CD14-positive monocyte (primary cell): ENCODE measurements at regions not wholly inside any gene's neighbourhood (a gene's known extent, or its start where the extent isn't known, plus 50 kb on each side); places are given as distances from the start of the nearest gene placed in this dataset.
"Not testable (repeated sequence)": the region's sequence is repeated elsewhere in the genome, so short reads cannot be mapped to it uniquely, and the experiment has no call there.

Experiments
- DNase-seq, 3 donors: peaks; one replicate each; pipeline ENCODE4 v3.0.0-alpha.2; 2011 to 2022
- H2AFZ ChIP-seq: 2 replicates; pipeline ENCODE4 v1.6.0; 2012; ENCODE audit warnings: mild to moderate bottlenecking, low read depth, low read length, inconsistent platforms; ENCODE audit not compliant: insufficient read depth, poor library complexity, severe bottlenecking
- H3K27ac ChIP-seq, 2 donors: 1 replicate in 1 of 2; 2 replicates in 1 of 2; pipeline ENCODE4 v1.5.1; 2012 to 2013; ENCODE audit warnings: low read length in 2 of 2, control low read depth in 1 of 2, inconsistent platforms in 1 of 2, low read depth in 1 of 2, mild to moderate bottlenecking in 1 of 2
- H3K27me3 ChIP-seq, 2 donors: one replicate each; pipeline versions ENCODE4 v1.6.0 to v1.6.1; 2011 to 2013; ENCODE audit warnings: low read length in 2 of 2; ENCODE audit not compliant: control insufficient read depth in 2 of 2, insufficient read depth in 2 of 2
- H3K36me3 ChIP-seq, 2 donors: replicated peaks in 1 of 2; 1 replicate in 1 of 2; 2 replicates in 1 of 2; pipeline versions ENCODE4 v1.5.1 to v1.6.1; 2012 to 2013; ENCODE audit warnings: low read length in 2 of 2, control low read depth in 1 of 2, inconsistent platforms in 1 of 2, mild to moderate bottlenecking in 1 of 2; ENCODE audit not compliant: insufficient read depth in 2 of 2, control insufficient read depth in 1 of 2
- H3K4me1 ChIP-seq, 2 donors: 1 replicate in 1 of 2; 2 replicates in 1 of 2; pipeline versions ENCODE4 v1.5.1 to v1.6.1; 2012 to 2013; ENCODE audit warnings: low read length in 2 of 2, control low read depth in 1 of 2, inconsistent platforms in 1 of 2, mild to moderate bottlenecking in 1 of 2, moderate library complexity in 1 of 2; ENCODE audit not compliant: insufficient read depth in 2 of 2, control insufficient read depth in 1 of 2
- H3K4me2 ChIP-seq: replicated peaks from 2 replicates; pipeline ENCODE3; 2012; ENCODE audit warnings: low read length, moderate library complexity, mild to moderate bottlenecking; ENCODE audit not compliant: poor library complexity, severe bottlenecking; ENCODE audit errors: extremely low read depth
- H3K4me3 ChIP-seq, 3 experiments: fragments of 200-600 bp in 1 of 3; sonication (generic) in 1 of 3; replicated peaks in 1 of 3; 1 replicate in 2 of 3; 2 replicates in 1 of 3; pipeline ENCODE4 v1.5.1; 2011 to 2013; ENCODE audit warnings: low read length in 3 of 3, mild to moderate bottlenecking in 3 of 3, control low read depth in 2 of 3, low read depth in 2 of 3, inconsistent platforms in 1 of 3, moderate library complexity in 1 of 3
- H3K79me2 ChIP-seq: 2 replicates; pipeline ENCODE4 v1.6.0; 2012; ENCODE audit warnings: mild to moderate bottlenecking, control low read depth, inconsistent platforms, low read length, moderate library complexity; ENCODE audit not compliant: insufficient read depth
- H3K9ac ChIP-seq: 2 replicates; pipeline ENCODE4 v1.6.0; 2017; ENCODE audit warnings: low read length, mild to moderate bottlenecking; ENCODE audit not compliant: insufficient read depth, poor library complexity, severe bottlenecking
- H3K9me3 ChIP-seq, 2 donors: replicated peaks in 1 of 2; 1 replicate in 1 of 2; 2 replicates in 1 of 2; pipeline versions ENCODE4 v1.5.1 to v1.6.1; 2012 to 2013; ENCODE audit warnings: low read length in 2 of 2, control low read depth in 1 of 2; ENCODE audit not compliant: control insufficient read depth in 1 of 2, insufficient read depth in 1 of 2
- H4K20me1 ChIP-seq: 2 replicates; pipeline ENCODE4 v1.6.0; 2012; ENCODE audit warnings: mild to moderate bottlenecking, low read length, control low read depth, moderate library complexity; ENCODE audit not compliant: insufficient read depth
- H3K27ac Mint-ChIP-seq, 7 donors: one replicate each; pipeline ENCODE4 v1.8.0; 2020; ENCODE audit warnings: mild to moderate bottlenecking in 7 of 7, mixed read lengths in 7 of 7, moderate library complexity in 6 of 7, inconsistent platforms in 2 of 7
- H3K27me3 Mint-ChIP-seq, 3 donors: one replicate each; pipeline ENCODE4 v1.8.0; 2021 to 2022; ENCODE audit warnings: low read depth in 3 of 3, mild to moderate bottlenecking in 3 of 3, mixed read lengths in 3 of 3, moderate library complexity in 3 of 3, inconsistent platforms in 1 of 3
- H3K36me3 Mint-ChIP-seq, 2 donors: one replicate each; pipeline ENCODE4 v1.8.0; 2020; ENCODE audit warnings: mixed read lengths in 2 of 2, inconsistent platforms in 1 of 2, mild to moderate bottlenecking in 1 of 2
- H3K4me1 Mint-ChIP-seq: one replicate; pipeline ENCODE4 v1.8.0; 2020; ENCODE audit warnings: mild to moderate bottlenecking, mixed read lengths
- H3K4me3 Mint-ChIP-seq, 2 donors: one replicate each; pipeline ENCODE4 v1.8.0; 2020; ENCODE audit warnings: mild to moderate bottlenecking in 2 of 2, mixed read lengths in 2 of 2, moderate library complexity in 1 of 2
- H3K9me3 Mint-ChIP-seq, 7 donors: one replicate each; pipeline ENCODE4 v1.8.0; 2020 to 2022; ENCODE audit warnings: mixed read lengths in 7 of 7, mild to moderate bottlenecking in 6 of 7, moderate library complexity in 6 of 7, inconsistent platforms in 2 of 7
- WGBS: methylation state at CpG from one replicate; pipeline ENCODE4 v1.1.5; 2013; ENCODE audit warnings: missing lambda C conversion rate; ENCODE audit not compliant: insufficient coverage; 5-methylcytosine and 5-hydroxymethylcytosine counted together
- intact Hi-C, 2 donors: fragments of 100-400 bp; cut with micrococcal nuclease; formaldehyde crosslinking; loops; one replicate each; pipeline versions ENCODE4 v1.15.0 to v1.15.1; 2023
- TF ChIP-seq, protein P1 (sequence below): fragments of 200-600 bp; IDR thresholded peaks from one replicate; pipeline ENCODE4 v1.8.0; 2022; ENCODE audit warnings: antibody characterized with exemption, mild to moderate bottlenecking

DNA sequence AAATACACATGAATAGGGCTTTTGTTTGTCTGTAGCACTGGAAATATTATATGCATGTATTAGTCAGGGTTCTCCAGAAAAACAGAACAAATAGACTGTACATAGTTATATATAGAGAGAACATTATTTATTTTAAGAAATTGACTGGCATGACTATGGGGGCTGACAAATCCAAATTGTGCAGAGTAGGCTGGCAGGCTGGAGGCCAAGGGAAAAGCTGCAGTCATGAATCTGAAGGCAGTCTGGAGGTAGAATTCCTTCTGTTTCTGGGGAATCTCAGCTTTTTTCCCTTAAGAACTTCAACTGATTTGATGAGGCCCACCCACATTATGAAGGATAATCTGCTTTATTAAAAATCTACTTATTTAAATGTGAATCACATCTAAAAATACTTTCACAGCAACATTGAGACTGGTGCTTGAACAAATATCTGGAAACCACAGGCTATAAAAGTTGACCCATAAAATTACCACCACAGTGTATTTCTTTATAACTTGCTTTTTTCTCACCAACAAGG lies 344.2 kb upstream of the KIAA1217 start:
- Mint-ChIP-seq H3K9me3 (peaks cover 0 to 4% (median 0%) of the 10 kb centered on the region in 7 donors), H3K4me3 (no peak overlapping the region), H3K4me1 (no peaks in the 10 kb centered on the region), H3K27ac (no peak overlapping the region), H3K27me3 (peaks cover 0 to 2% (median 0%) of the 10 kb centered on the region in 3 donors), H3K36me3 (no peaks in the 10 kb centered on the region)
- H3K9me3 ChIP-seq: no peaks in the 10 kb centered on the region
- H3K27me3 ChIP-seq: no peaks in the 10 kb centered on the region
- H3K27ac ChIP-seq: no peak overlapping the region
- H3K79me2 ChIP-seq: no peaks in the 10 kb centered on the region
- no peak overlapping the region for H3K4me3 ChIP-seq
- H3K36me3 ChIP-seq: no peaks in the 10 kb centered on the region
- no peaks in the 10 kb centered on the region for H4K20me1 ChIP-seq
- H3K4me2 ChIP-seq: no peak overlapping the region
- TF ChIP-seq, protein P1, sequence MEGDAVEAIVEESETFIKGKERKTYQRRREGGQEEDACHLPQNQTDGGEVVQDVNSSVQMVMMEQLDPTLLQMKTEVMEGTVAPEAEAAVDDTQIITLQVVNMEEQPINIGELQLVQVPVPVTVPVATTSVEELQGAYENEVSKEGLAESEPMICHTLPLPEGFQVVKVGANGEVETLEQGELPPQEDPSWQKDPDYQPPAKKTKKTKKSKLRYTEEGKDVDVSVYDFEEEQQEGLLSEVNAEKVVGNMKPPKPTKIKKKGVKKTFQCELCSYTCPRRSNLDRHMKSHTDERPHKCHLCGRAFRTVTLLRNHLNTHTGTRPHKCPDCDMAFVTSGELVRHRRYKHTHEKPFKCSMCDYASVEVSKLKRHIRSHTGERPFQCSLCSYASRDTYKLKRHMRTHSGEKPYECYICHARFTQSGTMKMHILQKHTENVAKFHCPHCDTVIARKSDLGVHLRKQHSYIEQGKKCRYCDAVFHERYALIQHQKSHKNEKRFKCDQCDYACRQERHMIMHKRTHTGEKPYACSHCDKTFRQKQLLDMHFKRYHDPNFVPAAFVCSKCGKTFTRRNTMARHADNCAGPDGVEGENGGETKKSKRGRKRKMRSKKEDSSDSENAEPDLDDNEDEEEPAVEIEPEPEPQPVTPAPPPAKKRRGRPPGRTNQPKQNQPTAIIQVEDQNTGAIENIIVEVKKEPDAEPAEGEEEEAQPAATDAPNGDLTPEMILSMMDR: no peak
- H2AFZ ChIP-seq: no peak overlapping the region
- no peak overlapping the region for H3K9ac ChIP-seq
- DNase-seq: no peak
- intact Hi-C loops: no loop called here
- no peaks in the 10 kb centered on the region for H3K4me1 ChIP-seq

DNA sequence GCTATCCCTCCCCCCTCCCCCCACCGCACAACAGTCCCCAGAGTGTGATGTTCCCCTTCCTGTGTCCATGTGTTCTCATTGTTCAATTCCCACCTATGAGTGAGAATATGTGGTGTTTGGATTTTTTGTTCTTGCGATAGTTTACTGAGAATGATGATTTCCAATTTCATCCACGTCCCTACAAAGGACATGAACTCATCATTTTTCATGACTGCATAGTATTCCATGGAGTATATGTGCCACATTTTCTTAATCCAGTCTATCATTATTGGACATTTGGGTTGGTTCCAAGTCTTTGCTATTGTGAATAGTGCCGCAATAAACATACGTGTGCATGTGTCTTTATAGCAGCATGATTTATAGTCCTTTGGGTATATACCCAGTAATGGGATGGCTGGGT lies 342.0 kb upstream of the KIAA1217 start:
- H3K27me3 ChIP-seq, H3K9me3 ChIP-seq, H3K4me3 ChIP-seq, H3K36me3 Mint-ChIP-seq, H3K4me3 Mint-ChIP-seq, H3K36me3 ChIP-seq, intact Hi-C loops, H3K79me2 ChIP-seq, H2AFZ ChIP-seq, H3K9me3 Mint-ChIP-seq, H3K27ac Mint-ChIP-seq, H3K27ac ChIP-seq, H3K4me2 ChIP-seq, H3K27me3 Mint-ChIP-seq, DNase-seq, H4K20me1 ChIP-seq, H3K9ac ChIP-seq: not testable (repeated sequence)
- peaks cover 19% of the 10 kb centered on the region for H3K4me1 Mint-ChIP-seq
- H3K4me1 ChIP-seq: peaks cover 4 to 10% of the 10 kb centered on the region in 2 donors
- no CpG with 5 or more reads among the region's 5 CpGs for WGBS
